Fibroblast of mammary gland (primary cell): ENCODE measurements at regions not wholly inside any gene's neighbourhood (a gene's known extent, or its start where the extent isn't known, plus 50 kb on each side); places are given as distances from the start of the nearest gene placed in this dataset.
"Not testable (repeated sequence)": the region's sequence is repeated elsewhere in the genome, so short reads cannot be mapped to it uniquely, and the experiment has no call there.

Experiments
- DNase-seq: peaks from one replicate; pipeline ENCODE4 v3.0.0-alpha.2; 2010; ENCODE audit warnings: low read depth
- H3K4me3 ChIP-seq: 2 replicates; pipeline ENCODE4 v1.5.1; 2011; ENCODE audit warnings: low read depth, mild to moderate bottlenecking, low read length, moderate library complexity; ENCODE audit not compliant: control insufficient read depth
- CTCF ChIP-seq: conservative IDR thresholded peaks from 2 replicates; pipeline ENCODE4 v1.5.1; 2011; ENCODE audit warnings: low read depth, low read length, inconsistent platforms; ENCODE audit not compliant: control insufficient read depth, insufficient read depth

GRCh38 chr11:134994431-134994830 is 582.4 kb upstream of the B3GAT1 start:
- no peak overlapping the region for H3K4me3 ChIP-seq
- TF ChIP-seq CTCF: no peak
- no peak for DNase-seq

GRCh38 chr11:134993691-134994243 is 581.7 kb upstream of the B3GAT1 start:
- TF ChIP-seq CTCF: no peak
- no peak overlapping the region for H3K4me3 ChIP-seq
- no peak for DNase-seq

- DNase-seq: no peak
- TF ChIP-seq CTCF: no peak
- no peak overlapping the region for H3K4me3 ChIP-seq
Observed at GRCh38 chr11:134992981-134993380, 580.9 kb upstream of the B3GAT1 start.

DNA sequence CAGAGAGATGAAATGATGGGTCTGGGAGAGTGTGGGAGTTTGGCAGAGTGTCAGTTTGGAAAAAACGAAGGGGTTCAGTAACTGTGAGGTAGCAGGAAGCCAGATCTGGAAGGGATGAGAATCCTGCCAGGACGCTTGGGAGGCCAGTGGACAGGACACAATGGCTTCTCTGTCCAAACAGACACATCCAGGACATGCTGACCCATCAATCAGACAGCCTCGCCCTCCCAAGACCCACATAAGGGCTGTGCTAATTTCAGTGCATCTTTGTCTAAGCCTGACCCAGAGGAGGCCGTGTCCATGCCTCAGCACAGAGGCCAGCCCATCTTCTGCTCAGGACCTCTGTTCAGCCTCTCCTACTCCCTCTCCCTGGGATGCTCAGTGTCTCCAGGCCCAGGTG is 576.5 kb upstream of the B3GAT1 start:
- TF ChIP-seq CTCF: no peak
- DNase-seq: no peak
- H3K4me3 ChIP-seq: no peak overlapping the region

DNA sequence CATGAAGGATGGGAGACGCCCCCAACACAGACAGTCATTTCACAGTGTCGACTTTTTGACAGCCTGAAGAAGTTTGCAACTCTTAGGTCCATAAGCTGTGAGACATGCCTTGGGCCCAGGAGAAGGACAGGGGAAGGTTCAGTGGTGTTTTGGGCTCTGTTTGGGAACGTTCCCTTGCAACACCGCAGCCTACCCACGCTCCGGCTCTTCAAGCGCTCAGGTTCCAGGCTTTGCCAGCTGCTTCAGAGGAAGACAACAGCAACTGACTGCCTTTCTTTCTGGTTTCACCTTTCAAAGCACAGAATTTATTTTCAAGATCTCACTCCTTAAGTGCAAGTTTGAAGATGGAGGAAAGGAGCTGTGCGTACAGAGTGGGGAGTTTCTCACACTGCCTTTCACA is 575.8 kb upstream of the B3GAT1 start:
- no peak for DNase-seq
- no peak for TF ChIP-seq CTCF
- H3K4me3 ChIP-seq: no peak overlapping the region

DNA sequence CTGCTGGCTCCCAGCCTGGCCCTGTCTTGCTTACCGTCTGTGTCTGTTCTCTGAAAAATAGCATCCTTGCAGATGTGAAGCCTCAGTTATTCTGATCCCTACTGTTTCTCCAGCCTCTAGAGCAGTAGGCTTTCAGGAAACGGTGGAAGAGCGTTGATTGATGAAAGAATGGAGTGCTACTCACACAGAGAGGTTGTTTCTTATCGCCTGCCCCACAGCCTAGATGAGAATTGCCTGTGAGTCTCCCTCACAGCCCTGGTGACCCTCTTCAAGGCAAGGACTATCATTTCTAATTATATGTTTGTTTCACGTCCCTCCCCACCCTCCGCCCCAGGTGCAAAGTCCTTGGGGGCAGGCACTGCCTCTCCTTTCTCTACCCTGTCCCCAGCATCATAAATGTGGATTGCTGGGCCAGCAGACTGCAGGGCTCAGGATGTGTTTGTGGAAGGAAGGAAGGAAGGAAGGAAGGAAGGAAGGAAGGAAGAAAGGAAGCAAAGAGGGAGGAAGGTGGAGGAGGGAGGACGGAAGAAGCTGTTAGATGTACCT is 575.3 kb upstream of the B3GAT1 start:
- TF ChIP-seq CTCF: no peak
- no peak for DNase-seq
- no peak overlapping the region for H3K4me3 ChIP-seq

GRCh38 chr11:134984421-134984820 is 572.4 kb upstream of the B3GAT1 start:
- no peak for TF ChIP-seq CTCF
- no peak overlapping the region for H3K4me3 ChIP-seq
- DNase-seq: no peak

DNA sequence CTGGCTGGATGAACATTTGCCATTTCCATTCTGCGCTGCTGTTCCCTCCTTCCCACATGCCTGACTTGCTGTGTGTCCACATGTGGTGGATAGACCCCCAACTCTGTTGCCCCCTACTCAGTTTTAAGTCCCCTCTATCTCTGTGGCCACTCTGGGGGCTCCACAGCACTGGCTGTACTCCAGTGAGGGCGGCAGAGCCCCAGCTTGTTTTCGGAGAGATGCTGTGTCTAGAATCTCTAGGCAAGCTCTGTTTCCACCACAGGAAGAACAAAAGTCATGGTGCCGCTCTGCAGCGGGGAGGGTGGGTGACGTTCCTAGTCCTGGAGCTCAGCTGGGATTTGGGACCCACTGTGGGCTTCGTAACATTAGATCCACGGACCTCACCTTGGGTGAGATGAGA is 570.4 kb upstream of the B3GAT1 start:
- H3K4me3 ChIP-seq, DNase-seq: not testable (repeated sequence)
